Hematopoietic multipotent progenitor cell treated with erythropoietin and hydrocortisone succinate and interleukin-3 and kit ligand, for 15 days (in vitro differentiated cells): ENCODE measurements at regions not wholly inside any gene's neighbourhood (a gene's known extent, or its start where the extent isn't known, plus 50 kb on each side); places are given as distances from the start of the nearest gene placed in this dataset.
"Not testable (repeated sequence)": the region's sequence is repeated elsewhere in the genome, so short reads cannot be mapped to it uniquely, and the experiment has no call there.

ENCODE experiments used
- DNase-seq: peaks from one replicate; pipeline ENCODE4 v3.0.0-alpha.2; 2015; ENCODE audit warnings: low spot score

- not testable (repeated sequence) for DNase-seq
Measured at GRCh38 chr12:131439752-131440151, 271.1 kb upstream of the SFSWAP start.

- not testable (repeated sequence) for DNase-seq
Measured at GRCh38 chr12:131440209-131441059, 270.5 kb upstream of the SFSWAP start.

- DNase-seq, result no peak
Measured at GRCh38 chr12:131441060-131441396, 269.9 kb upstream of the SFSWAP start.

- DNase-seq, result no peak
Measured at GRCh38 chr12:131441638-131442336, 269.1 kb upstream of the SFSWAP start.

GRCh38 chr12:131442337-131442918 lies 268.5 kb upstream of the SFSWAP start:
- no peak for DNase-seq

GRCh38 chr12:131443019-131444000 lies 267.6 kb upstream of the SFSWAP start:
- no peak for DNase-seq

- no peak for DNase-seq
Measured at GRCh38 chr12:131444220-131445164, 266.4 kb upstream of the SFSWAP start.

GRCh38 chr12:131445184-131445774 lies 265.6 kb upstream of the SFSWAP start:
- no peak for DNase-seq

- no peak for DNase-seq
Measured at GRCh38 chr12:131445795-131446194, 265.1 kb upstream of the SFSWAP start.

GRCh38 chr12:131447636-131448035 lies 263.3 kb upstream of the SFSWAP start:
- not testable (repeated sequence) for DNase-seq

GRCh38 chr12:131448254-131448795 lies 262.6 kb upstream of the SFSWAP start:
- no peak for DNase-seq

GRCh38 chr12:131449027-131449426 lies 261.9 kb upstream of the SFSWAP start:
- no peak for DNase-seq

GRCh38 chr12:131452444-131452860 lies 258.4 kb upstream of the SFSWAP start:
- DNase-seq, result peak; percentile 14

- DNase-seq, result no peak
Measured at GRCh38 chr12:131454418-131455217, 256.3 kb upstream of the SFSWAP start.

- no peak for DNase-seq
Measured at GRCh38 chr12:131455218-131455506, 255.7 kb upstream of the SFSWAP start.

- no peak for DNase-seq
Measured at GRCh38 chr12:131455581-131456110, 255.2 kb upstream of the SFSWAP start.

GRCh38 chr12:131456301-131457027 lies 254.4 kb upstream of the SFSWAP start:
- no peak for DNase-seq

GRCh38 chr12:131457028-131457310 lies 253.9 kb upstream of the SFSWAP start:
- no peak for DNase-seq
